ENCODE measurements at regions not wholly inside any gene's neighbourhood (a gene's known extent, or its start where the extent isn't known, plus 50 kb on each side); places are given as distances from the start of the nearest gene placed in this dataset.

DNA sequence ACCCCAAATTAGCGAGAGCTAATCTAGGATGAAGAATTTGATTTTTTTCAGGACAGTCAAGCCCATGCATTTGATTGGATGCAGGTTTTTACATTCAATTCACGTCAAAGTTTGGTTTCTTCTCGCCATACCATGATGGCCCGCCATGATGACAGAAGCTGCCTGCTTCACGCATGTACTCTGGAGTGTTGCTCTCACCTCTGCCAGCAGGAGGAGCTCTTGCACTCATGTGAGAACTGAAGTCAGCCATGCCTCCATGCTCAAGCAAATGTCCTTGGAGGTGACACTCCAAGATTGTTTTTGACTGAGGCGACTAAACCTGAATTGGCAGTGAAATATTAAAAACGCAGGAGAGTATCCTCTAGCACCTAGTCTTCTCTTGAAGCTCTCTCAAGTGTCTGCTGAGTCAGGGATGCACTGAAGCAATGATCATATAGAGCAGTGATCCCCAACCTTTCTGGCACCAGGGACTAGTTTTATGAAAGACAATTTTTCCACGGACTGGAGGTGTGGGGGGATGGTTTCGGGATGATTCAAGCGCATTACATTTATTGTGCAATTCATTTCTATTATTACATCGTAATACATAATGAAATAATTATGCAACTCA, 120.9 kb downstream of the SAMMSON start:
- H3K9me3 ChIP-seq (ENCODE audit: control insufficient read depth, low read length): no peaks in the 10 kb centered on the region
- no peaks in the 10 kb centered on the region for H3K4me1 ChIP-seq (ENCODE audit: control insufficient read depth, insufficient read depth, low read length)
- H3K4me3 ChIP-seq (ENCODE audit: low read length): no peak overlapping the region
- H3K27ac ChIP-seq (ENCODE audit: low read length): no peak overlapping the region
- intact Hi-C loops (cut with DNase I): no loop called here
- DNase-seq: peak; percentile 53 to 85 (median 78)
- ATAC-seq: no peak
- 90% methylated on average over 11 of the region's 11 CpGs for WGBS
- no peaks in the 10 kb centered on the region for H3K27me3 ChIP-seq (ENCODE audit: control insufficient read depth, insufficient read depth)

DNA sequence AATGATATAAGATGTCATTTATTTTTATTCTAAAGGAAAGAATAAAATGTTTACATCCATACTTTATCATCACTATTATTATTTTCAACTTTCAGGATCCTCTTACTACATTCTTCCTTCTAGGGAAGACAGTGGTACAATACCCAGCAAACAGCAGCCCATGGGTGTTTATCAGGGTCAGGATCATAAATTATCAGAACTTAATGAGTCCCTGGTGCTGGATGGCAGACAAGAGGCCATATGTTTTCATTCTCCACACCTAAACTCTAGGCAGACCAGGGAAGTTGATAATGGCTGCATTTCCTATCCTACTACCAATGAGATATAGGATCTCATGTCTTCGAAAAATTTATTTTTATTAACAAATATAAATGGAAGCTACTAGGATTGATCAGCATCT, 127.7 kb downstream of the SAMMSON start:
- Histone ChIP-seq H3K4me1 (ENCODE audit: control insufficient read depth, insufficient read depth, low read length) (no peaks in the 10 kb centered on the region), H3K27ac (ENCODE audit: low read length) (no peak overlapping the region), H3K27me3 (ENCODE audit: control insufficient read depth, insufficient read depth) (no peaks in the 10 kb centered on the region), H3K9me3 (ENCODE audit: control insufficient read depth, low read length) (no peaks in the 10 kb centered on the region), H3K4me3 (ENCODE audit: low read length) (no peak overlapping the region)
- no peak for ATAC-seq
- no peak for DNase-seq
- 90% methylated on average over 1 of the region's 1 CpG for WGBS
- intact Hi-C loops (cut with DNase I): no loop called here

DNA sequence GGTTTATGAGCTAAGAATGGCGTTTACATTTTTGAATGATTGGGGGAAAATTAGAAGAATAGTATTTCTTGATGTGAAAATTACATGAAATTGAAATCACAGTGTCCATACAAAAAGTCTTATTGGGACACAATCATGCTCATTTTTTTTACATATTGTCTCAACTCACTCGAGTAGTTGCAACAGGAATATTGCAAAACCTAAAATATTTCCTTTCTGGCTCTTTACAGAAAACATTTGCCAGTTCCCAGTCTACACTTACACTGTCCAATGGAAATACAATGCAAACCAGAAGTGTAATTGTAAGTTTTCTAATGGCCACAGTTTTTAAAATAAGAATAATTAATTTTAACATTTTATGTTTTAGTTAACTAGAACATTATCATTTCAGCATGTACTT, 137.8 kb downstream of the SAMMSON start:
- no peak overlapping the region for H3K4me3 ChIP-seq (ENCODE audit: low read length)
- DNase-seq: no peak
- intact Hi-C loops (cut with DNase I): no loop called here
- no peak for ATAC-seq
- H3K9me3 ChIP-seq (ENCODE audit: control insufficient read depth, low read length): no peaks in the 10 kb centered on the region
- no peak overlapping the region for H3K27ac ChIP-seq (ENCODE audit: low read length)
- H3K27me3 ChIP-seq (ENCODE audit: control insufficient read depth, insufficient read depth): no peaks in the 10 kb centered on the region
- WGBS: 57% methylated on average over 2 of the region's 2 CpGs
- H3K4me1 ChIP-seq (ENCODE audit: control insufficient read depth, insufficient read depth, low read length): no peaks in the 10 kb centered on the region

DNA sequence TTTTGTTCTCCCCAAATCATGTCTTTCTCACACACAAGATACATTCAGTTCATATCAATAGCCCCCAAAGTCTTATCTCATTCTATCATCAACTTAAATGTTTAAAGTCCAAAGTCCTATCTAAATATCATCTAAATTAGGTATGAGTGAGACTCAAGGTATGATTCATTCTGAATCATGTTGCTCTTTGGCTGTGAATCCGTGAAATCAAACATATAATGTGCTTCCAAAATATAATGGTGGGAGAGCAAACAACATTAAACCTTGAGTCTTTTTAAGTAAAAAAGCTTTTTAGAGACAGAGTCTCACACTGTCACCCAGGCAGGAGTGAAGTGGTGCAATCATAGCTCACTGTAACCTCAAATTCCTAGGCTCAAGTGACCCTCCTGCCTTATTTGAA, 139.1 kb downstream of the SAMMSON start:
- H3K4me3 ChIP-seq (ENCODE audit: low read length): no peak overlapping the region
- no peaks in the 10 kb centered on the region for H3K4me1 ChIP-seq (ENCODE audit: control insufficient read depth, insufficient read depth, low read length)
- WGBS: 41% methylated on average over 1 of the region's 1 CpG
- ATAC-seq: no peak
- intact Hi-C loops (cut with DNase I): no loop called here
- no peak for DNase-seq
- no peak overlapping the region for H3K27ac ChIP-seq (ENCODE audit: low read length)
- no peaks in the 10 kb centered on the region for H3K9me3 ChIP-seq (ENCODE audit: control insufficient read depth, low read length)
- H3K27me3 ChIP-seq (ENCODE audit: control insufficient read depth, insufficient read depth): no peaks in the 10 kb centered on the region

Measured in right cardiac atrium (tissue), 5 donors.